ENCODE measurements at regions not wholly inside any gene's neighbourhood (a gene's known extent, or its start where the extent isn't known, plus 50 kb on each side); places are given as distances from the start of the nearest gene placed in this dataset.

DNA sequence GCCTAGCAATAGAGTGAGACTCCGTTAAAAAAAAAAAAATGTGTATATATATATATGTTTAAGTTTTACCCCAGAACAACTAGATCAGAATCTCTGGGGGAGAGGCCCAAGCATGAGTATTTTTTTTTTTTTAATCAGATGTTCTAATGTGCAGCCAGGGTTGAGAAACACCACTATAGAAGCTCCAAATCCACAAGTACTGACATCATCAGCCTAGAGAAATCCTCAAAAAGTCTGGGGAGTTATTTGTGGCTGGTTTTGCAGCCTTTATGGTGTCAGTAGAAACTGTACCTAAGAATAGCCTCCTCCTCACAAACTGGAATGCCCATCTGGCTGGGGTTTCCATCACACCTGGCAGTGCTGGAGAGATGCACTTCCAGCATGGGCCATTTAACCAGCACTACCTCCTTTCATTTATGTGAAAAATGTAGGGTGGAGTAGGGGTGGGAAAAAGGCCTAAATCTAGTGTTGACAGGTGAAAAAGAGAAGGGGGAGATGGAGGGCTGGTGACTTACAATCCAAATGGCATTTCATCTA, 93.5 kb downstream of the CBLL2 start:
- DNase-seq (ENCODE audit: low read depth) = no peak
- H3K4me3 ChIP-seq (ENCODE audit: low read depth, low read length) = no peak overlapping the region
- no peak for TF ChIP-seq CTCF (IDR thresholded peaks at IDR 0.05; ENCODE audit: low read depth, low read length, missing control alignments)

- no peak overlapping the region for H3K4me3 ChIP-seq (ENCODE audit: low read depth, low read length)
- no peak for TF ChIP-seq CTCF (IDR thresholded peaks at IDR 0.05; ENCODE audit: low read depth, low read length, missing control alignments)
- no peak for DNase-seq (ENCODE audit: low read depth)
Measured at GRCh38 chrX:22366906-22367305, 94.2 kb downstream of the CBLL2 start.

- no peak overlapping the region for H3K4me3 ChIP-seq (ENCODE audit: low read depth, low read length)
- no peak for DNase-seq (ENCODE audit: low read depth)
- TF ChIP-seq CTCF (IDR thresholded peaks at IDR 0.05; ENCODE audit: low read depth, low read length, missing control alignments) = no peak
Measured at GRCh38 chrX:22373094-22373493, 100.4 kb downstream of the CBLL2 start.

- no peak overlapping the region for H3K4me3 ChIP-seq (ENCODE audit: low read depth, low read length)
- DNase-seq (ENCODE audit: low read depth) = no peak
- TF ChIP-seq CTCF (IDR thresholded peaks at IDR 0.05; ENCODE audit: low read depth, low read length, missing control alignments) = no peak
Measured at GRCh38 chrX:22373766-22374165, 101.1 kb downstream of the CBLL2 start.

GRCh38 chrX:22376369-22376768, 103.7 kb downstream of the CBLL2 start:
- TF ChIP-seq CTCF (IDR thresholded peaks at IDR 0.05; ENCODE audit: low read depth, low read length, missing control alignments) = no peak
- DNase-seq (ENCODE audit: low read depth) = no peak
- no peak overlapping the region for H3K4me3 ChIP-seq (ENCODE audit: low read depth, low read length)

GRCh38 chrX:22378296-22378695, 105.6 kb downstream of the CBLL2 start:
- no peak for TF ChIP-seq CTCF (IDR thresholded peaks at IDR 0.05; ENCODE audit: low read depth, low read length, missing control alignments)
- no peak for DNase-seq (ENCODE audit: low read depth)
- H3K4me3 ChIP-seq (ENCODE audit: low read depth, low read length) = no peak overlapping the region

DNA sequence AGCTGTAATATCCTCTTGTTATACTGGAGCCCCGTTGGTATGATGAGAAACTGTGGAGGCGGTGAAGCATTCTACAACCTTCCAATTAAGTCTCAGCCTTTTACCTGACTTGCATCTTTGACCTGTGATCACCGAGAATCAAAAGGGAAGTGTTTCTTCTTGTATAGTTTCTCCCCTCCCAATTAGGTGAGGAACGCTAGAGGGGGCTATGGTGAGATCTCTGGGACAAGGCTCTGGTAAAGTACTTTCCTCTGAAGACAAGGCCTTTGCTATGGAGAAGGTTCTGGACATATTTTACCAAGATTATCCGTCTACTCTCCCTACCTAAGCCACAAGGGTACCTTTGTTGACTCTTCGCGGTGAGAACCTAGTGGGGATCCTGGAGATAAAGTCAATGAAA, 111.3 kb downstream of the CBLL2 start:
- H3K4me3 ChIP-seq (ENCODE audit: low read depth, low read length) = no peak overlapping the region
- no peak for DNase-seq (ENCODE audit: low read depth)
- TF ChIP-seq CTCF (IDR thresholded peaks at IDR 0.05; ENCODE audit: low read depth, low read length, missing control alignments) = peak; percentile 10
